OCI-LY1 (cell line): ENCODE measurements at regions not wholly inside any gene's neighbourhood (a gene's known extent, or its start where the extent isn't known, plus 50 kb on each side); places are given as distances from the start of the nearest gene placed in this dataset.

Experiments used
- H2AFZ ChIP-seq: fragments of 200-600 bp; sonication (generic), shearing (Covaris generic); 2 replicates; pipeline ENCODE4 v1.6.0; 2014; ENCODE audit warnings: antibody characterized with exemption, mild to moderate bottlenecking, low read length
- H3F3A ChIP-seq: fragments of 200-600 bp; sonication (generic), shearing (Covaris generic); 2 replicates; pipeline ENCODE4 v1.6.0; 2014; ENCODE audit warnings: mild to moderate bottlenecking, antibody characterized with exemption, low read length, moderate library complexity; ENCODE audit not compliant: insufficient read depth
- H3K27ac ChIP-seq: fragments of 200-600 bp; sonication (generic); 2 replicates; pipeline ENCODE4 v1.5.1; 2014; ENCODE audit warnings: low read length, mixed run types, mild to moderate bottlenecking, low read depth; ENCODE audit not compliant: poor library complexity, severe bottlenecking
- H3K27me3 ChIP-seq: fragments of 200-600 bp; sonication (generic); 2 replicates; pipeline ENCODE4 v1.6.0; 2014; ENCODE audit warnings: antibody characterized with exemption, mild to moderate bottlenecking, low read length, moderate library complexity; ENCODE audit not compliant: insufficient read depth
- H3K36me3 ChIP-seq: fragments of 200-600 bp; sonication (generic); 2 replicates; pipeline ENCODE4 v1.6.1; 2014; ENCODE audit warnings: mild to moderate bottlenecking, antibody characterized with exemption, low read length, moderate library complexity, mixed read lengths; ENCODE audit not compliant: insufficient read depth
- H3K4me1 ChIP-seq: fragments of 200-600 bp; sonication (generic); 2 replicates; pipeline ENCODE4 v1.5.1; 2014; ENCODE audit warnings: mild to moderate bottlenecking, low read length, moderate library complexity; ENCODE audit not compliant: insufficient read depth, severe bottlenecking
- H3K4me2 ChIP-seq: fragments of 200-600 bp; sonication (generic), shearing (Covaris generic); 2 replicates; pipeline ENCODE4 v1.6.1; 2014; ENCODE audit warnings: low read length
- H3K4me3 ChIP-seq: fragments of 200-600 bp; sonication (generic); 2 replicates; pipeline ENCODE4 v1.5.1; 2014; ENCODE audit warnings: low read length, low read depth, mild to moderate bottlenecking, mixed read lengths; ENCODE audit not compliant: poor library complexity, severe bottlenecking
- H3K79me2 ChIP-seq: fragments of 200-600 bp; shearing (Covaris generic); 2 replicates; pipeline ENCODE4 v1.6.1; 2016; ENCODE audit warnings: mixed run types, low read length, mixed read lengths; ENCODE audit not compliant: insufficient read depth
- H3K9ac ChIP-seq: fragments of 200-600 bp; sonication (generic), shearing (Covaris generic); 2 replicates; pipeline ENCODE4 v1.6.1; 2014; ENCODE audit warnings: mild to moderate bottlenecking, low read length, mixed read lengths
- H3K9me2 ChIP-seq: fragments of 200-600 bp; sonication (generic), shearing (Covaris generic); 2 replicates; pipeline ENCODE4 v1.6.1; 2014; ENCODE audit warnings: low read depth, mild to moderate bottlenecking, low read length, mixed read lengths
- H3K9me3 ChIP-seq: fragments of 200-600 bp; shearing (Covaris generic); 2 replicates; pipeline ENCODE4 v1.6.1; 2014; ENCODE audit warnings: low read length, mixed read lengths
- H4K20me1 ChIP-seq: fragments of 200-600 bp; sonication (generic), shearing (Covaris generic); 2 replicates; pipeline ENCODE4 v1.6.0; 2016; ENCODE audit warnings: mild to moderate bottlenecking, low read length; ENCODE audit not compliant: insufficient read depth
- CTCF ChIP-seq: fragments of 200-600 bp; sonication (generic), shearing (Covaris generic); IDR thresholded peaks from 2 replicates; pipeline ENCODE4 v1.5.1; 2017; ENCODE audit warnings: mild to moderate bottlenecking, antibody characterized with exemption, low read length, moderate library complexity, mixed read lengths
- EZH2 ChIP-seq: fragments of 200-600 bp; sonication (generic), shearing (Covaris generic); IDR thresholded peaks from 2 replicates; pipeline ENCODE4 v1.8.0; 2017; ENCODE audit warnings: borderline replicate concordance, mixed run types, mild to moderate bottlenecking, antibody characterized with exemption, low read length, moderate library complexity, mixed read lengths

GRCh38 chr1:36743286-36744005, 260.7 kb upstream of the CSF3R start:
- Histone ChIP-seq H3K9me2 (no peaks in the 10 kb centered on the region), H3K9me3 (no peaks in the 10 kb centered on the region), H3K4me1 (no peaks in the 10 kb centered on the region), H3K4me3 (no peak overlapping the region), H3K27me3 (no peaks in the 10 kb centered on the region), H3K9ac (no peak overlapping the region), H3K79me2 (no peaks in the 10 kb centered on the region), H3F3A (no peaks in the 10 kb centered on the region), H3K4me2 (no peak overlapping the region), H4K20me1 (no peaks in the 10 kb centered on the region), H2AFZ (no peak overlapping the region), H3K36me3 (no peaks in the 10 kb centered on the region), H3K27ac (no peak overlapping the region)
- no peak for TF ChIP-seq CTCF

- H3K9me3 ChIP-seq: no peaks in the 10 kb centered on the region
- H3K9me2 ChIP-seq: no peaks in the 10 kb centered on the region
- H3K27me3 ChIP-seq: no peaks in the 10 kb centered on the region
- no peaks in the 10 kb centered on the region for H3F3A ChIP-seq
- H3K4me2 ChIP-seq: no peak overlapping the region
- H4K20me1 ChIP-seq: no peaks in the 10 kb centered on the region
- no peak overlapping the region for H2AFZ ChIP-seq
- H3K79me2 ChIP-seq: no peaks in the 10 kb centered on the region
- no peak overlapping the region for H3K9ac ChIP-seq
- TF ChIP-seq EZH2 (no peak), CTCF (no peak)
- H3K27ac ChIP-seq: no peak overlapping the region
- no peaks in the 10 kb centered on the region for H3K4me1 ChIP-seq
- H3K4me3 ChIP-seq: no peak overlapping the region
- H3K36me3 ChIP-seq: no peaks in the 10 kb centered on the region
Measured at GRCh38 chr1:36741066-36741465, 258.4 kb upstream of the CSF3R start.

GRCh38 chr1:36740446-36740845, 257.7 kb upstream of the CSF3R start:
- no peak overlapping the region for H3K27ac ChIP-seq
- no peaks in the 10 kb centered on the region for H3K79me2 ChIP-seq
- no peak overlapping the region for H3K9ac ChIP-seq
- no peak overlapping the region for H3K4me3 ChIP-seq
- no peak overlapping the region for H2AFZ ChIP-seq
- no peaks in the 10 kb centered on the region for H4K20me1 ChIP-seq
- H3F3A ChIP-seq: no peaks in the 10 kb centered on the region
- H3K9me2 ChIP-seq: no peaks in the 10 kb centered on the region
- H3K36me3 ChIP-seq: no peaks in the 10 kb centered on the region
- no peaks in the 10 kb centered on the region for H3K9me3 ChIP-seq
- H3K4me1 ChIP-seq: no peaks in the 10 kb centered on the region
- TF ChIP-seq EZH2 (no peak), CTCF (no peak)
- no peak overlapping the region for H3K4me2 ChIP-seq
- no peaks in the 10 kb centered on the region for H3K27me3 ChIP-seq
